ENCODE measurements at regions not wholly inside any gene's neighbourhood (a gene's known extent, or its start where the extent isn't known, plus 50 kb on each side); places are given as distances from the start of the nearest gene placed in this dataset.

GRCh38 chr11:114883472-114883871 lies 205.1 kb downstream of the NXPE2 start:
- no peak for TF ChIP-seq GABPA (IDR thresholded peaks at IDR 0.05; ENCODE audit: low read depth)
- TF ChIP-seq RFX5 (IDR thresholded peaks at IDR 0.05; ENCODE audit: low read length) = no peak
- TF ChIP-seq GATA2 (CRISPR knock-in tag; IDR thresholded peaks at IDR 0.05) = no peak
- no peak for TF ChIP-seq IRF3 (IDR thresholded peaks at IDR 0.05; ENCODE audit: low read depth, low read length)
- TF ChIP-seq TAF1 (IDR thresholded peaks at IDR 0.05; ENCODE audit: borderline replicate concordance, low read depth, low read length) = no peak
- TF ChIP-seq YY1 (IDR thresholded peaks at IDR 0.05; ENCODE audit: low read depth) = no peak
- TF ChIP-seq, protein P1, sequence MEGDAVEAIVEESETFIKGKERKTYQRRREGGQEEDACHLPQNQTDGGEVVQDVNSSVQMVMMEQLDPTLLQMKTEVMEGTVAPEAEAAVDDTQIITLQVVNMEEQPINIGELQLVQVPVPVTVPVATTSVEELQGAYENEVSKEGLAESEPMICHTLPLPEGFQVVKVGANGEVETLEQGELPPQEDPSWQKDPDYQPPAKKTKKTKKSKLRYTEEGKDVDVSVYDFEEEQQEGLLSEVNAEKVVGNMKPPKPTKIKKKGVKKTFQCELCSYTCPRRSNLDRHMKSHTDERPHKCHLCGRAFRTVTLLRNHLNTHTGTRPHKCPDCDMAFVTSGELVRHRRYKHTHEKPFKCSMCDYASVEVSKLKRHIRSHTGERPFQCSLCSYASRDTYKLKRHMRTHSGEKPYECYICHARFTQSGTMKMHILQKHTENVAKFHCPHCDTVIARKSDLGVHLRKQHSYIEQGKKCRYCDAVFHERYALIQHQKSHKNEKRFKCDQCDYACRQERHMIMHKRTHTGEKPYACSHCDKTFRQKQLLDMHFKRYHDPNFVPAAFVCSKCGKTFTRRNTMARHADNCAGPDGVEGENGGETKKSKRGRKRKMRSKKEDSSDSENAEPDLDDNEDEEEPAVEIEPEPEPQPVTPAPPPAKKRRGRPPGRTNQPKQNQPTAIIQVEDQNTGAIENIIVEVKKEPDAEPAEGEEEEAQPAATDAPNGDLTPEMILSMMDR (IDR thresholded peaks at IDR 0.05) = no peak
- TF ChIP-seq PBX3 (IDR thresholded peaks at IDR 0.05) = no peak
- TF ChIP-seq MXI1 (IDR thresholded peaks at IDR 0.05; ENCODE audit: low read depth, low read length) = no peak
- no peak for TF ChIP-seq POLR2AphosphoS5 (IDR thresholded peaks at IDR 0.05; ENCODE audit: low read depth, low read length)
- no peak for TF ChIP-seq NFIC (IDR thresholded peaks at IDR 0.05; ENCODE audit: borderline replicate concordance)
- TF ChIP-seq SMC3 (IDR thresholded peaks at IDR 0.05; ENCODE audit: low read depth, low read length) = no peak
- no peak for TF ChIP-seq ELF1 (IDR thresholded peaks at IDR 0.05)
- TF ChIP-seq JUND (IDR thresholded peaks at IDR 0.05) = no peak
